Esophagus squamous epithelium (tissue), 5 donors: ENCODE measurements at regions not wholly inside any gene's neighbourhood (a gene's known extent, or its start where the extent isn't known, plus 50 kb on each side); places are given as distances from the start of the nearest gene placed in this dataset.

Source experiments
- DNase-seq: peaks from one replicate; lab custom pipeline; 2025; lab: John Stamatoyannopoulos, UW
- H3K27ac ChIP-seq, 4 donors: fragments of 200-600 bp; sonication (generic); one replicate each; pipeline ENCODE4 v1.5.1; 2016 to 2019; ENCODE audit warnings: mild to moderate bottlenecking in 1 of 4
- H3K27me3 ChIP-seq, 4 donors: fragments of 200-600 bp; sonication (generic); 1 replicate in 3 of 4; 2 replicates in 1 of 4; pipeline versions ENCODE4 v1.5.1 to v1.6.0; 2017 to 2021; ENCODE audit warnings: antibody characterized with exemption in 1 of 4
- H3K36me3 ChIP-seq, 3 donors: fragments of 200-600 bp; sonication (generic); one replicate each; pipeline ENCODE4 v1.5.1; 2016 to 2019
- H3K4me1 ChIP-seq, 3 donors: fragments of 200-600 bp; sonication (generic); one replicate each; pipeline ENCODE4 v1.5.1; 2017 to 2019
- H3K4me3 ChIP-seq, 4 donors: fragments of 200-600 bp; sonication (generic); 1 replicate in 3 of 4; 2 replicates in 1 of 4; pipeline ENCODE4 v1.5.1; 2016 to 2019; ENCODE audit warnings: mild to moderate bottlenecking in 2 of 4, moderate library complexity in 1 of 4
- H3K9me3 ChIP-seq, 3 donors: fragments of 200-600 bp; sonication (generic); one replicate each; pipeline ENCODE4 v1.5.1; 2016 to 2019
- POLR2A ChIP-seq, 4 donors: fragments of 450-650 bp; IDR thresholded peaks; one replicate each; pipeline ENCODE4 v1.6.1; 2017; ENCODE audit warnings: antibody characterized with exemption in 4 of 4, mild to moderate bottlenecking in 4 of 4, moderate library complexity in 3 of 4
- WGBS, 2 donors: methylation state at CpG; one replicate each; pipeline ENCODE4 v1.1.5; 2018; 5-methylcytosine and 5-hydroxymethylcytosine counted together
- intact Hi-C: fragments of 100-400 bp; cut with DNase I; formaldehyde crosslinking; loops from one replicate; pipeline ENCODE4 v1.15.0; 2022
- TF ChIP-seq, protein P1 (sequence below), 6 experiments: fragments of 450-650 bp in 4 of 6; fragments of 200-600 bp in 2 of 6; sonication (generic) in 2 of 6; IDR thresholded peaks; one replicate each; pipeline ENCODE4 v1.5.1; 2016 to 2019; ENCODE audit warnings: antibody characterized with exemption in 6 of 6, mild to moderate bottlenecking in 4 of 6, moderate library complexity in 4 of 6
- donor health status: DM: yes; HTN: yes; CAD: no.

GRCh38 chr18:77495982-77496690, 246.5 kb downstream of the GALR1 start:
- TF ChIP-seq, protein P1, sequence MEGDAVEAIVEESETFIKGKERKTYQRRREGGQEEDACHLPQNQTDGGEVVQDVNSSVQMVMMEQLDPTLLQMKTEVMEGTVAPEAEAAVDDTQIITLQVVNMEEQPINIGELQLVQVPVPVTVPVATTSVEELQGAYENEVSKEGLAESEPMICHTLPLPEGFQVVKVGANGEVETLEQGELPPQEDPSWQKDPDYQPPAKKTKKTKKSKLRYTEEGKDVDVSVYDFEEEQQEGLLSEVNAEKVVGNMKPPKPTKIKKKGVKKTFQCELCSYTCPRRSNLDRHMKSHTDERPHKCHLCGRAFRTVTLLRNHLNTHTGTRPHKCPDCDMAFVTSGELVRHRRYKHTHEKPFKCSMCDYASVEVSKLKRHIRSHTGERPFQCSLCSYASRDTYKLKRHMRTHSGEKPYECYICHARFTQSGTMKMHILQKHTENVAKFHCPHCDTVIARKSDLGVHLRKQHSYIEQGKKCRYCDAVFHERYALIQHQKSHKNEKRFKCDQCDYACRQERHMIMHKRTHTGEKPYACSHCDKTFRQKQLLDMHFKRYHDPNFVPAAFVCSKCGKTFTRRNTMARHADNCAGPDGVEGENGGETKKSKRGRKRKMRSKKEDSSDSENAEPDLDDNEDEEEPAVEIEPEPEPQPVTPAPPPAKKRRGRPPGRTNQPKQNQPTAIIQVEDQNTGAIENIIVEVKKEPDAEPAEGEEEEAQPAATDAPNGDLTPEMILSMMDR (IDR thresholded peaks at IDR 0.05), result no peak
- TF ChIP-seq POLR2A (IDR thresholded peaks at IDR 0.05), result no peak
- intact Hi-C loops, result no loop called here
- Histone ChIP-seq H3K27me3 (no peaks in the 10 kb centered on the region), H3K4me3 (no peak overlapping the region), H3K27ac (no peak overlapping the region), H3K36me3 (no peaks in the 10 kb centered on the region), H3K9me3 (no peaks in the 10 kb centered on the region), H3K4me1 (no peaks in the 10 kb centered on the region)
- WGBS, 2 donors, result 53 to 64% methylated on average over 1 of the region's 1 CpG
- no peak for DNase-seq

GRCh38 chr18:77501266-77501665, 251.6 kb downstream of the GALR1 start:
- Histone ChIP-seq H3K4me1 (no peaks in the 10 kb centered on the region), H3K36me3 (no peaks in the 10 kb centered on the region), H3K27ac (no peak overlapping the region), H3K27me3 (no peaks in the 10 kb centered on the region), H3K9me3 (no peaks in the 10 kb centered on the region), H3K4me3 (no peak overlapping the region)
- TF ChIP-seq, protein P1 (IDR thresholded peaks at IDR 0.05), result no peak
- TF ChIP-seq POLR2A (IDR thresholded peaks at IDR 0.05), result no peak
- DNase-seq, result no peak
- WGBS, 2 donors, result 43 to 50% methylated on average over 2 of the region's 2 CpGs
- intact Hi-C loops, result no loop called here

GRCh38 chr18:77505499-77505898, 255.9 kb downstream of the GALR1 start:
- intact Hi-C loops, result no loop called here
- WGBS, 2 donors, result 92 to 100% methylated on average over 1 of the region's 1 CpG

GRCh38 chr18:77512152-77512551, 262.5 kb downstream of the GALR1 start:
- no peaks in the 10 kb centered on the region for H3K9me3 ChIP-seq
- TF ChIP-seq, protein P1 (IDR thresholded peaks at IDR 0.05), result no peak
- TF ChIP-seq POLR2A (IDR thresholded peaks at IDR 0.05), result no peak
- H3K4me1 ChIP-seq, result no peaks in the 10 kb centered on the region
- no peak overlapping the region for H3K4me3 ChIP-seq
- WGBS, 2 donors, result 70 to 77% methylated on average over 4 to 5 of the region's 5 CpGs
- H3K27ac ChIP-seq, result no peak overlapping the region
- DNase-seq, result no peak
- H3K27me3 ChIP-seq, result no peaks in the 10 kb centered on the region
- intact Hi-C loops, result no loop called here
- no peaks in the 10 kb centered on the region for H3K36me3 ChIP-seq

More at GRCh38 chr18:77505499-77505898, 255.9 kb downstream of the GALR1 start:
- Histone ChIP-seq H3K4me3 (no peak overlapping the region), H3K4me1 (no peaks in the 10 kb centered on the region), H3K27ac (no peak overlapping the region), H3K27me3 (no peaks in the 10 kb centered on the region), H3K9me3 (no peaks in the 10 kb centered on the region), H3K36me3 (no peaks in the 10 kb centered on the region)
- TF ChIP-seq, protein P1 (IDR thresholded peaks at IDR 0.05), result no peak
- no peak for TF ChIP-seq POLR2A (IDR thresholded peaks at IDR 0.05)
- no peak for DNase-seq

- intact Hi-C loops, result no loop called here
- 97 to 98% methylated on average over 5 to 6 of the region's 25 CpGs for WGBS, 2 donors
- TF ChIP-seq, protein P1 (IDR thresholded peaks at IDR 0.05), result no peak
- no peak for TF ChIP-seq POLR2A (IDR thresholded peaks at IDR 0.05)
- Histone ChIP-seq H3K27me3 (no peaks in the 10 kb centered on the region), H3K27ac (no peak overlapping the region), H3K4me1 (no peaks in the 10 kb centered on the region), H3K9me3 (no peaks in the 10 kb centered on the region), H3K36me3 (no peaks in the 10 kb centered on the region), H3K4me3 (no peak overlapping the region)
- no peak for DNase-seq
These were observed 268.3 kb downstream of the GALR1 start for GRCh38 chr18:77517901-77518300.
